Gastrocnemius medialis (tissue), 4 donors: ENCODE measurements at regions not wholly inside any gene's neighbourhood (a gene's known extent, or its start where the extent isn't known, plus 50 kb on each side); places are given as distances from the start of the nearest gene placed in this dataset.
A peak's percentile ranks its signal among the peaks of the same experiment; 100 is the strongest.

Experiments
- ATAC-seq, 2 donors: fragments of 150-250 bp; one replicate each; pipeline ENCODE4 v1.9.1; 2016
- DNase-seq, 2 donors: peaks; one replicate each; pipeline ENCODE4 v3.0.0-alpha.2; 2019
- H3K27ac ChIP-seq, 4 donors: fragments of 200-600 bp; sonication (generic); 1 replicate in 1 of 4; 2 replicates in 3 of 4; pipeline ENCODE4 v1.5.1; 2016 to 2018; ENCODE audit warnings: mild to moderate bottlenecking in 2 of 4, moderate library complexity in 1 of 4
- H3K27me3 ChIP-seq, 3 donors: fragments of 200-600 bp; sonication (generic) in 2 of 3; 1 replicate in 1 of 3; 2 replicates in 2 of 3; pipeline versions ENCODE4 v1.5.1 to v1.6.0; 2016 to 2019; ENCODE audit warnings: mild to moderate bottlenecking in 1 of 3, moderate library complexity in 1 of 3
- H3K36me3 ChIP-seq, 2 donors: fragments of 200-600 bp; sonication (generic) in 1 of 2; one replicate each; pipeline ENCODE4 v1.5.1; 2017 to 2018
- H3K4me1 ChIP-seq, 2 donors: fragments of 200-600 bp; sonication (generic) in 1 of 2; one replicate each; pipeline ENCODE4 v1.5.1; 2016 to 2017; ENCODE audit warnings: mild to moderate bottlenecking in 2 of 2
- H3K4me3 ChIP-seq, 4 donors: fragments of 200-600 bp; sonication (generic) in 3 of 4; 1 replicate in 1 of 4; 2 replicates in 3 of 4; pipeline ENCODE4 v1.5.1; 2016 to 2019; ENCODE audit warnings: mild to moderate bottlenecking in 2 of 4
- H3K9me3 ChIP-seq, 3 donors: fragments of 200-600 bp; sonication (generic) in 2 of 3; 1 replicate in 1 of 3; 2 replicates in 2 of 3; pipeline ENCODE4 v1.5.1; 2016 to 2019
- CTCF ChIP-seq, 5 experiments: fragments of 450-650 bp in 3 of 5; fragments of 200-600 bp in 2 of 5; sonication (generic) in 2 of 5; IDR thresholded peaks in 4 of 5; conservative IDR thresholded peaks in 1 of 5; 1 replicate in 4 of 5; 2 replicates in 1 of 5; pipeline ENCODE4 v1.5.1; 2016 to 2019; ENCODE audit warnings: antibody characterized with exemption in 5 of 5, mild to moderate bottlenecking in 3 of 5, moderate library complexity in 3 of 5
- POLR2A ChIP-seq, 2 donors: fragments of 450-650 bp; IDR thresholded peaks; one replicate each; pipeline ENCODE4 v1.6.1; 2017; ENCODE audit warnings: antibody characterized with exemption in 2 of 2, mild to moderate bottlenecking in 2 of 2, moderate library complexity in 2 of 2
- in situ Hi-C, 4 donors: fragments of 200-750 bp; cut with MboI; loops; one replicate each; pipeline versions ENCODE4 v1.15.0 to v1.8.0; 2017; ENCODE audit warnings: low sequenced_read_pairs in 4 of 4
- intact Hi-C: fragments of 100-400 bp; cut with DNase I; formaldehyde crosslinking; loops from one replicate; pipeline ENCODE4 v1.15.1; 2023; ENCODE audit warnings: low total_unique reads

- in situ Hi-C loops = no loop called here
- Histone ChIP-seq H3K9me3 (no peaks in the 10 kb centered on the region), H3K27me3 (no peaks in the 10 kb centered on the region), H3K4me1 (no peaks in the 10 kb centered on the region), H3K36me3 (no peaks in the 10 kb centered on the region), H3K27ac (no peak overlapping the region), H3K4me3 (no peak overlapping the region)
- TF ChIP-seq POLR2A (IDR thresholded peaks at IDR 0.05) (no peak), CTCF (IDR thresholded peaks at IDR 0.05 in 4 of 5, conservative IDR thresholded peaks at IDR 0.05 in 1 of 5) (no peak)
- DNase-seq (no peak), ATAC-seq (no peak)
- intact Hi-C loops = no loop called here
These were observed 463.5 kb downstream of the RAP2B start for GRCh38 chr3:153625506-153625905.

GRCh38 chr3:153626158-153626557, 464.1 kb downstream of the RAP2B start:
- DNase-seq = no peak
- Histone ChIP-seq H3K36me3 (no peaks in the 10 kb centered on the region), H3K27me3 (no peaks in the 10 kb centered on the region), H3K4me1 (no peaks in the 10 kb centered on the region), H3K9me3 (no peaks in the 10 kb centered on the region), H3K27ac (no peak overlapping the region), H3K4me3 (no peak overlapping the region)
- intact Hi-C loops (no loop called here), in situ Hi-C loops (no loop called here)
- TF ChIP-seq CTCF (IDR thresholded peaks at IDR 0.05 in 4 of 5, conservative IDR thresholded peaks at IDR 0.05 in 1 of 5) (no peak), POLR2A (IDR thresholded peaks at IDR 0.05) (no peak)
- ATAC-seq = no peak

GRCh38 chr3:153628591-153628990, 466.6 kb downstream of the RAP2B start:
- in situ Hi-C loops (no loop called here), intact Hi-C loops (no loop called here)
- Histone ChIP-seq H3K36me3 (no peaks in the 10 kb centered on the region), H3K27ac (no peak overlapping the region), H3K4me1 (no peaks in the 10 kb centered on the region), H3K4me3 (no peak overlapping the region), H3K27me3 (no peaks in the 10 kb centered on the region), H3K9me3 (no peaks in the 10 kb centered on the region)
- TF ChIP-seq POLR2A (IDR thresholded peaks at IDR 0.05) (no peak), CTCF (IDR thresholded peaks at IDR 0.05 in 4 of 5, conservative IDR thresholded peaks at IDR 0.05 in 1 of 5) (no peak)
- ATAC-seq = peak in 1 of 2 donors; percentile 42
- DNase-seq = no peak

- in situ Hi-C loops = no loop called here
- no peak overlapping the region for H3K27ac ChIP-seq
- intact Hi-C loops = no loop called here
These were observed 467.1 kb downstream of the RAP2B start for GRCh38 chr3:153629148-153629547.

More at GRCh38 chr3:153629148-153629547, 467.1 kb downstream of the RAP2B start:
- H3K4me3 ChIP-seq = no peak overlapping the region
- no peaks in the 10 kb centered on the region for H3K9me3 ChIP-seq
- no peaks in the 10 kb centered on the region for H3K4me1 ChIP-seq
- no peaks in the 10 kb centered on the region for H3K27me3 ChIP-seq
- H3K36me3 ChIP-seq = no peaks in the 10 kb centered on the region
- TF ChIP-seq CTCF (IDR thresholded peaks at IDR 0.05 in 4 of 5, conservative IDR thresholded peaks at IDR 0.05 in 1 of 5) (no peak), POLR2A (IDR thresholded peaks at IDR 0.05) (no peak)
- ATAC-seq = no peak
- DNase-seq = no peak
